ENCODE measurements at regions not wholly inside any gene's neighbourhood (a gene's known extent, or its start where the extent isn't known, plus 50 kb on each side); places are given as distances from the start of the nearest gene placed in this dataset.

GRCh38 chr5:107195890-107196395 lies 474.8 kb downstream of the EFNA5 start:
- no peak for TF ChIP-seq CTCF (conservative IDR thresholded peaks at IDR 0.05)
- H3K4me2 ChIP-seq (ENCODE audit: insufficient read depth, insufficient read length, low read length), result no peak overlapping the region
- H3K27ac Mint-ChIP-seq, result no peak overlapping the region

More at GRCh38 chr5:107195890-107196395, 474.8 kb downstream of the EFNA5 start:
- Histone ChIP-seq H3K9ac (ENCODE audit: extremely low read depth, insufficient read length, low read length) (no peak overlapping the region), H3K4me1 (ENCODE audit: insufficient read depth, low read length) (no peaks in the 10 kb centered on the region), H3T11ph (ENCODE audit: low read length) (no peak overlapping the region), H2BK120ac (ENCODE audit: low read depth, low read length, poor library complexity, severe bottlenecking) (no peak overlapping the region), H3K9me3 (ENCODE audit: control insufficient read depth, low read depth, low read length) (no peaks in the 10 kb centered on the region), H2AK5ac (ENCODE audit: insufficient read length, low read length) (no peak overlapping the region), H2BK20ac (ENCODE audit: low read depth, low read length, poor library complexity, severe bottlenecking) (no peak overlapping the region), H2BK5ac (ENCODE audit: insufficient read length, low read length) (no peak overlapping the region), H3K18ac (ENCODE audit: insufficient read length, low read depth, low read length) (no peak overlapping the region), H3K4ac (ENCODE audit: low read depth, low read length) (no peak overlapping the region), H3K14ac (ENCODE audit: insufficient read depth, low read length) (no peak overlapping the region), H2AFZ (ENCODE audit: low read length) (no peak overlapping the region), H3K79me2 (ENCODE audit: insufficient read depth, low read length) (no peaks in the 10 kb centered on the region), H3K56ac (ENCODE audit: insufficient read length, low read depth, low read length) (no peak overlapping the region), H2BK12ac (ENCODE audit: insufficient read length, low read depth, low read length) (no peak overlapping the region), H3K27ac (ENCODE audit: insufficient read length, low read depth, low read length) (no peak overlapping the region), H3K23me2 (ENCODE audit: insufficient read length, low read depth, low read length, poor library complexity, severe bottlenecking) (no peaks in the 10 kb centered on the region), H3K23ac (ENCODE audit: insufficient read length, low read depth, low read length) (no peak overlapping the region), H4K91ac (ENCODE audit: insufficient read length, low read depth, low read length) (no peak overlapping the region), H3K79me1 (ENCODE audit: insufficient read depth, low read depth, low read length, poor library complexity, severe bottlenecking) (no peaks in the 10 kb centered on the region), H4K20me1 (ENCODE audit: control insufficient read depth, insufficient read depth, insufficient read length) (no peaks in the 10 kb centered on the region), H3K27me3 (ENCODE audit: insufficient read depth, low read length) (no peaks in the 10 kb centered on the region), H2BK15ac (ENCODE audit: low read depth, low read length) (no peak overlapping the region), H4K5ac (ENCODE audit: insufficient read length, low read depth, low read length) (no peak overlapping the region), H4K8ac (replicated peaks; ENCODE audit: insufficient read length, low read depth, low read length) (no peak overlapping the region)
- H3K9me3 Mint-ChIP-seq, result no peaks in the 10 kb centered on the region
- no peaks in the 10 kb centered on the region for H3K27me3 Mint-ChIP-seq (ENCODE audit: low read depth)
- H3K4me3 Mint-ChIP-seq, result no peak overlapping the region
- peaks cover 0 to 3% of the 10 kb centered on the region in 2 experiments; a peak in 1 of 4 replicates for H3K4me1 Mint-ChIP-seq
- no peak for DNase-seq
- WGBS (ENCODE audit: extremely low coverage, insufficient read length, low lambda C conversion rate), result no CpG with 5 or more reads among the region's 6 CpGs
- no peaks in the 10 kb centered on the region for H3K36me3 Mint-ChIP-seq (ENCODE audit: insufficient read depth in 1 of 3, low read depth in 3 of 3)
